IPS-18c (cell line): ENCODE measurements at regions not wholly inside any gene's neighbourhood (a gene's known extent, or its start where the extent isn't known, plus 50 kb on each side); places are given as distances from the start of the nearest gene placed in this dataset.
"Not testable (repeated sequence)": the region's sequence is repeated elsewhere in the genome, so short reads cannot be mapped to it uniquely, and the experiment has no call there.

ENCODE experiments used
- H3K4me3 ChIP-seq: 2 replicates; pipeline ENCODE4 v1.7.0; 2013; ENCODE audit warnings: low read depth, mild to moderate bottlenecking, low read length, moderate library complexity; ENCODE audit not compliant: insufficient read depth
- H3K9me3 ChIP-seq: one replicate; pipeline ENCODE4 v1.6.1; 2013; ENCODE audit warnings: mild to moderate bottlenecking, low read length, moderate library complexity; ENCODE audit not compliant: control insufficient read depth, insufficient read depth

- Histone ChIP-seq H3K4me3 (no peak overlapping the region), H3K9me3 (no peaks in the 10 kb centered on the region)
Measured at GRCh38 chr3:15969874-15970640, 172.3 kb upstream of the ANKRD28 start.

- H3K9me3 ChIP-seq = no peaks in the 10 kb centered on the region
- no peak overlapping the region for H3K4me3 ChIP-seq
Measured at GRCh38 chr3:15973414-15973813, 175.6 kb upstream of the ANKRD28 start.

- Histone ChIP-seq H3K9me3 (no peaks in the 10 kb centered on the region), H3K4me3 (no peak overlapping the region)
Measured at GRCh38 chr3:15973940-15974339, 176.2 kb upstream of the ANKRD28 start.

GRCh38 chr3:15974647-15975046, 176.9 kb upstream of the ANKRD28 start:
- no peak overlapping the region for H3K4me3 ChIP-seq

GRCh38 chr3:15976524-15976923, 178.7 kb upstream of the ANKRD28 start:
- H3K9me3 ChIP-seq = no peaks in the 10 kb centered on the region
- H3K4me3 ChIP-seq = no peak overlapping the region

More at GRCh38 chr3:15974647-15975046, 176.9 kb upstream of the ANKRD28 start:
- no peaks in the 10 kb centered on the region for H3K9me3 ChIP-seq

GRCh38 chr3:15977090-15977489, 179.3 kb upstream of the ANKRD28 start:
- Histone ChIP-seq H3K4me3 (no peak overlapping the region), H3K9me3 (no peaks in the 10 kb centered on the region)

GRCh38 chr3:15977598-15978232, 179.9 kb upstream of the ANKRD28 start:
- Histone ChIP-seq H3K4me3 (no peak overlapping the region), H3K9me3 (no peaks in the 10 kb centered on the region)

GRCh38 chr3:15978801-15979200, 181.0 kb upstream of the ANKRD28 start:
- no peak overlapping the region for H3K4me3 ChIP-seq
- H3K9me3 ChIP-seq = no peaks in the 10 kb centered on the region

- H3K4me3 ChIP-seq = no peak overlapping the region
- H3K9me3 ChIP-seq = no peaks in the 10 kb centered on the region
Measured at GRCh38 chr3:15979495-15979894, 181.7 kb upstream of the ANKRD28 start.

- no peaks in the 10 kb centered on the region for H3K9me3 ChIP-seq
- no peak overlapping the region for H3K4me3 ChIP-seq
Measured at GRCh38 chr3:15979900-15980299, 182.1 kb upstream of the ANKRD28 start.

- no peak overlapping the region for H3K4me3 ChIP-seq
Measured at GRCh38 chr3:15982243-15982642, 184.5 kb upstream of the ANKRD28 start.

GRCh38 chr3:15982667-15983196, 185.0 kb upstream of the ANKRD28 start:
- Histone ChIP-seq H3K4me3 (no peak overlapping the region), H3K9me3 (no peaks in the 10 kb centered on the region)

More at GRCh38 chr3:15982243-15982642, 184.5 kb upstream of the ANKRD28 start:
- no peaks in the 10 kb centered on the region for H3K9me3 ChIP-seq

GRCh38 chr3:15983232-15983631, 185.5 kb upstream of the ANKRD28 start:
- H3K4me3 ChIP-seq = no peak overlapping the region
- H3K9me3 ChIP-seq = no peaks in the 10 kb centered on the region

- H3K4me3 ChIP-seq = no peak overlapping the region
Measured at GRCh38 chr3:15983693-15984092, 185.9 kb upstream of the ANKRD28 start.

GRCh38 chr3:15989419-15989818, 185.1 kb upstream of the GALNT15 start:
- Histone ChIP-seq H3K9me3 (no peaks in the 10 kb centered on the region), H3K4me3 (no peak overlapping the region)

More at GRCh38 chr3:15983693-15984092, 185.9 kb upstream of the ANKRD28 start:
- no peaks in the 10 kb centered on the region for H3K9me3 ChIP-seq

GRCh38 chr3:15993660-15994059, 180.8 kb upstream of the GALNT15 start:
- not testable (repeated sequence) for H3K9me3 ChIP-seq, H3K4me3 ChIP-seq

GRCh38 chr3:15996496-15996895, 178.0 kb upstream of the GALNT15 start:
- not testable (repeated sequence) for H3K9me3 ChIP-seq, H3K4me3 ChIP-seq

GRCh38 chr3:15997274-15997943, 177.1 kb upstream of the GALNT15 start:
- Histone ChIP-seq H3K4me3 (no peak overlapping the region), H3K9me3 (no peaks in the 10 kb centered on the region)
